CD4-positive, alpha-beta T cell (primary cell): ENCODE measurements at regions not wholly inside any gene's neighbourhood (a gene's known extent, or its start where the extent isn't known, plus 50 kb on each side); places are given as distances from the start of the nearest gene placed in this dataset.

ENCODE experiments used
- ATAC-seq: fragments of 200-7000 bp; cut with Tn5 transposase; one replicate; pipeline ENCODE4 v1.10.0; 2022; ENCODE audit warnings: mild to moderate bottlenecking; ENCODE audit not compliant: poor library complexity
- CTCF ChIA-PET: fragments of 350-600 bp; sonication (Branson Sonifier 250); formaldehyde crosslinking; loops from one replicate; lab custom pipeline; 2021; ENCODE audit warnings: antibody characterized with exemption, inconsistent platforms; lab: Charles Lee
- POLR2A ChIA-PET: fragments of 350-600 bp; sonication (Branson Sonifier 250); formaldehyde crosslinking; loops from one replicate; lab custom pipeline; 2021; ENCODE audit warnings: antibody characterized with exemption, inconsistent platforms; lab: Charles Lee
- DNase-seq, 14 experiments: peaks; one replicate each; pipeline ENCODE4 v3.0.0-alpha.2; 2013 to 2020; ENCODE audit warnings: mixed read lengths in 2 of 14
- H3K27ac ChIP-seq, 2 donors: one replicate each; pipeline versions ENCODE4 v1.5.1 to v1.7.0; 2013; ENCODE audit warnings: low read length in 2 of 2, low read depth in 1 of 2, mild to moderate bottlenecking in 1 of 2
- H3K27me3 ChIP-seq, 2 experiments: 1 replicate in 1 of 2; 2 replicates in 1 of 2; pipeline versions ENCODE4 v1.6.1 to v1.7.0; 2013; ENCODE audit warnings: low read length in 2 of 2, control low read depth in 1 of 2, mild to moderate bottlenecking in 1 of 2, moderate library complexity in 1 of 2; ENCODE audit not compliant: insufficient read depth in 2 of 2, control insufficient read depth in 1 of 2
- H3K36me3 ChIP-seq: one replicate; pipeline ENCODE4 v1.6.1; 2013; ENCODE audit warnings: low read length, control low read depth; ENCODE audit not compliant: insufficient read depth
- H3K4me1 ChIP-seq: one replicate; pipeline ENCODE4 v1.6.1; 2013; ENCODE audit warnings: low read length, control low read depth; ENCODE audit not compliant: insufficient read depth
- H3K4me3 ChIP-seq: one replicate; pipeline ENCODE4 v1.5.1; 2013; ENCODE audit warnings: mild to moderate bottlenecking, low read length, moderate library complexity
- H3K9me3 ChIP-seq, 2 experiments: 1 replicate in 1 of 2; 2 replicates in 1 of 2; pipeline versions ENCODE4 v1.6.1 to v1.7.0; 2013; ENCODE audit warnings: low read length in 2 of 2, mild to moderate bottlenecking in 2 of 2, control low read depth in 1 of 2, moderate library complexity in 1 of 2; ENCODE audit not compliant: control insufficient read depth in 1 of 2, insufficient read depth in 1 of 2
- H3K27ac Mint-ChIP-seq: one replicate; pipeline ENCODE4 v1.8.0; 2020; ENCODE audit warnings: mixed read lengths
- H3K27me3 Mint-ChIP-seq: one replicate; pipeline ENCODE4 v1.8.0; 2021; ENCODE audit warnings: mixed read lengths
- H3K36me3 Mint-ChIP-seq: one replicate; pipeline ENCODE4 v1.8.0; 2021; ENCODE audit warnings: low read depth, mixed read lengths
- H3K4me1 Mint-ChIP-seq: one replicate; pipeline ENCODE4 v1.8.0; 2021; ENCODE audit warnings: low read depth, mixed read lengths
- H3K4me3 Mint-ChIP-seq: one replicate; pipeline ENCODE4 v1.8.0; 2020; ENCODE audit warnings: mild to moderate bottlenecking, mixed read lengths
- H3K9me3 Mint-ChIP-seq: one replicate; pipeline ENCODE4 v1.8.0; 2020; ENCODE audit warnings: mixed read lengths
- intact Hi-C, 2 experiments: fragments of 100-400 bp; cut with DNase I in 1 of 2; cut with micrococcal nuclease in 1 of 2; formaldehyde crosslinking; loops; one replicate each; pipeline versions ENCODE4 v1.15.1 to v1.9.0; 2023 to 2025; cut with DNase I, micrococcal nuclease
- TF ChIP-seq, protein P1 (sequence below): fragments of 200-600 bp; IDR thresholded peaks from one replicate; pipeline ENCODE4 v1.8.0; 2022; ENCODE audit warnings: antibody characterized with exemption, mild to moderate bottlenecking

DNA sequence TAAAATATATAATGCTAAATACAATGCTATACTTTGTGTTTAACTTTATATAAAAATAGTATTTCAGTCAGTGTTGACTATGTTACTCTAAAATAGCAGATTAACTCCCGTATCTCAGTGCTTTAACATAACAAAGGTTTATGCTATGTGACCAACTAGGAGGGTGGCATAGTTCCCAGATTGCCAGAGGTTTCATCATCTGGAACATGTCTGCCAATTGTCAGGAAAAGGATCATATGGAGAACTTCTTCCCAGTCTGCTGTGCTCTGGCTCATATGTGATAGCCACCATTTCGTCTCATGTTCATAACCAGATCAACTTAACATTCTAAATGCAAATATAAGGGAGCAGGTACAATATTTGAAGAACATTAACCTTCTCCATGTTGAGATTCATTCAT is 720.2 kb downstream of the MCTP2 start:
- H3K27me3 Mint-ChIP-seq, result peaks cover 7% of the 10 kb centered on the region
- H3K27me3 ChIP-seq, result no peaks in the 10 kb centered on the region
- POLR2A ChIA-PET, result no interaction called here
- peaks cover 0 to 11% of the 10 kb centered on the region in 2 experiments for H3K9me3 ChIP-seq
- no peak for DNase-seq
- no peaks in the 10 kb centered on the region for H3K36me3 Mint-ChIP-seq
- no peak overlapping the region for H3K4me3 ChIP-seq
- intact Hi-C loops, result no loop called here
- H3K36me3 ChIP-seq, result no peaks in the 10 kb centered on the region
- TF ChIP-seq, protein P1, sequence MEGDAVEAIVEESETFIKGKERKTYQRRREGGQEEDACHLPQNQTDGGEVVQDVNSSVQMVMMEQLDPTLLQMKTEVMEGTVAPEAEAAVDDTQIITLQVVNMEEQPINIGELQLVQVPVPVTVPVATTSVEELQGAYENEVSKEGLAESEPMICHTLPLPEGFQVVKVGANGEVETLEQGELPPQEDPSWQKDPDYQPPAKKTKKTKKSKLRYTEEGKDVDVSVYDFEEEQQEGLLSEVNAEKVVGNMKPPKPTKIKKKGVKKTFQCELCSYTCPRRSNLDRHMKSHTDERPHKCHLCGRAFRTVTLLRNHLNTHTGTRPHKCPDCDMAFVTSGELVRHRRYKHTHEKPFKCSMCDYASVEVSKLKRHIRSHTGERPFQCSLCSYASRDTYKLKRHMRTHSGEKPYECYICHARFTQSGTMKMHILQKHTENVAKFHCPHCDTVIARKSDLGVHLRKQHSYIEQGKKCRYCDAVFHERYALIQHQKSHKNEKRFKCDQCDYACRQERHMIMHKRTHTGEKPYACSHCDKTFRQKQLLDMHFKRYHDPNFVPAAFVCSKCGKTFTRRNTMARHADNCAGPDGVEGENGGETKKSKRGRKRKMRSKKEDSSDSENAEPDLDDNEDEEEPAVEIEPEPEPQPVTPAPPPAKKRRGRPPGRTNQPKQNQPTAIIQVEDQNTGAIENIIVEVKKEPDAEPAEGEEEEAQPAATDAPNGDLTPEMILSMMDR, result no peak
- ATAC-seq, result no peak
- no peak overlapping the region for H3K4me3 Mint-ChIP-seq
- no peaks in the 10 kb centered on the region for H3K4me1 Mint-ChIP-seq
- no peaks in the 10 kb centered on the region for H3K4me1 ChIP-seq
- no peak overlapping the region for H3K27ac ChIP-seq
- H3K27ac Mint-ChIP-seq, result no peak overlapping the region
- H3K9me3 Mint-ChIP-seq, result peaks cover 11% of the 10 kb centered on the region
- CTCF ChIA-PET, result no interaction called here

GRCh38 chr15:94963953-94964352 is 732.6 kb downstream of the MCTP2 start:
- ATAC-seq (no peak), DNase-seq (no peak)
- Histone ChIP-seq H3K27me3 (no peaks in the 10 kb centered on the region), H3K4me1 (no peaks in the 10 kb centered on the region), H3K4me3 (no peak overlapping the region), H3K9me3 (peaks cover 5% of the 10 kb centered on the region in 2 experiments), H3K36me3 (no peaks in the 10 kb centered on the region), H3K27ac (no peak overlapping the region)
- ChIA-PET POLR2A (no interaction called here), CTCF (no interaction called here)
- Mint-ChIP-seq H3K27ac (no peak overlapping the region), H3K4me1 (no peaks in the 10 kb centered on the region), H3K9me3 (peaks cover 12% of the 10 kb centered on the region), H3K27me3 (no peaks in the 10 kb centered on the region), H3K36me3 (no peaks in the 10 kb centered on the region), H3K4me3 (no peak overlapping the region)
- TF ChIP-seq, protein P1, result no peak
- intact Hi-C loops, result no loop called here

DNA sequence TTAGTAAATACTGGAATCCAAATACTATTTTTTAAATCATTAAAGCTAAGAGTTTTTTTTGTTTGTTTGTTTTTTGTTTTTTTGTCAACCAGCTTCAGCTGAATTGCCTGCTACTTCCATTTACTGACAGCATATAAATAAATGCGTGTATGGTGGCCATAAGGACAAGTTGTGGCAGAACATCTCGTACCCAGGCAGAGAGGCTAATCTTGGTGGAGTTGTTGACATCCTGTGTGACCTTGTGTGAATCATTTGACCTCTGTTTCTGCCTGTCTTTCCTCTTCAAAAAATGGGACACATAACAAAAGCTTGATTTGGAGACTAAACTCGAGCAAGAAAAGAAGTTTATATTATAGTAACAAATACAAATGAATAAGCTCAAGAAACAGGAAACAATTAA is 734.2 kb downstream of the MCTP2 start:
- CTCF ChIA-PET, result no interaction called here
- no peak overlapping the region for H3K4me3 Mint-ChIP-seq
- no peak overlapping the region for H3K27ac ChIP-seq
- peaks cover 0 to 5% of the 10 kb centered on the region in 2 experiments for H3K9me3 ChIP-seq
- intact Hi-C loops, result no loop called here
- H3K9me3 Mint-ChIP-seq, result peaks cover 11% of the 10 kb centered on the region
- H3K27ac Mint-ChIP-seq, result no peak overlapping the region
- TF ChIP-seq, protein P1, result no peak
- H3K27me3 ChIP-seq, result no peaks in the 10 kb centered on the region
- no peaks in the 10 kb centered on the region for H3K36me3 ChIP-seq
- no peaks in the 10 kb centered on the region for H3K27me3 Mint-ChIP-seq
- no peak overlapping the region for H3K4me3 ChIP-seq
- no peaks in the 10 kb centered on the region for H3K4me1 ChIP-seq
- POLR2A ChIA-PET, result no interaction called here
- H3K36me3 Mint-ChIP-seq, result no peaks in the 10 kb centered on the region
- H3K4me1 Mint-ChIP-seq, result no peaks in the 10 kb centered on the region
- DNase-seq (no peak), ATAC-seq (no peak)
